Peyer's patch (tissue), 4 donors: ENCODE measurements at regions not wholly inside any gene's neighbourhood (a gene's known extent, or its start where the extent isn't known, plus 50 kb on each side); places are given as distances from the start of the nearest gene placed in this dataset.

Source experiments
- DNase-seq, 3 donors: peaks; one replicate each; pipeline ENCODE4 v3.0.0-alpha.2; 2017 to 2019
- H3K27ac ChIP-seq, 4 donors: fragments of 200-600 bp; sonication (generic); one replicate each; pipeline ENCODE4 v1.5.1; 2016 to 2019
- H3K27me3 ChIP-seq, 2 donors: fragments of 200-600 bp; sonication (generic); one replicate each; pipeline ENCODE4 v1.5.1; 2019
- H3K36me3 ChIP-seq, 3 donors: fragments of 200-600 bp; sonication (generic); one replicate each; pipeline ENCODE4 v1.5.1; 2016 to 2019
- H3K4me1 ChIP-seq, 4 donors: fragments of 200-600 bp; sonication (generic); one replicate each; pipeline ENCODE4 v1.5.1; 2016 to 2019
- H3K4me3 ChIP-seq, 4 donors: fragments of 200-600 bp; sonication (generic); 1 replicate in 3 of 4; 2 replicates in 1 of 4; pipeline ENCODE4 v1.5.1; 2016 to 2019; ENCODE audit warnings: mild to moderate bottlenecking in 1 of 4
- H3K9me3 ChIP-seq, 4 donors: fragments of 200-600 bp; sonication (generic); one replicate each; pipeline ENCODE4 v1.5.1; 2016 to 2019; ENCODE audit warnings: mild to moderate bottlenecking in 1 of 4
- POLR2A ChIP-seq, 2 donors: fragments of 450-650 bp; IDR thresholded peaks; one replicate each; pipeline ENCODE4 v1.5.1; 2017; ENCODE audit warnings: antibody characterized with exemption in 2 of 2, mild to moderate bottlenecking in 2 of 2, moderate library complexity in 2 of 2
- TF ChIP-seq, protein P1 (sequence below), 6 experiments: fragments of 450-650 bp in 4 of 6; fragments of 200-600 bp in 2 of 6; sonication (generic) in 1 of 6; IDR thresholded peaks; one replicate each; pipeline ENCODE4 v1.5.1; 2017 to 2019; ENCODE audit warnings: antibody characterized with exemption in 6 of 6, mild to moderate bottlenecking in 3 of 6, moderate library complexity in 1 of 6

DNA sequence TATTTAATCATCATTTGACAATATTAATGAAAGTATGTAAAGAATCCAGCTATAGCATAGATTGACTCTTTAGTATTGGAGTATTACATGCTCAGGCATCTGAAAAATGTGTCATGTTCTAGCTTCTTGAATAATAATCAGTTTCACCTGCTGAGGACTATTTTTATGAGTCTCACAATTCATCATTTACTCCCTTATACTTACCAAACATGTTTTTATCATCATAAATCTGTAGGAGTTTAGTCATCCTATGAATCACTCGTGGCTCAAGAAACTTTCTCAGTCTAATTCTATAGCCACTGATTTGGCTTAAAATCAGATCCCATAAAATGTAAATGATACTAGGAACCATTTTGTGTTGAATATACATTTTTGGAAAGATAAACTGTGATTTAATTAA, 1616.1 kb downstream of the C4orf33 start:
- no peaks in the 10 kb centered on the region for H3K36me3 ChIP-seq
- TF ChIP-seq, protein P1, sequence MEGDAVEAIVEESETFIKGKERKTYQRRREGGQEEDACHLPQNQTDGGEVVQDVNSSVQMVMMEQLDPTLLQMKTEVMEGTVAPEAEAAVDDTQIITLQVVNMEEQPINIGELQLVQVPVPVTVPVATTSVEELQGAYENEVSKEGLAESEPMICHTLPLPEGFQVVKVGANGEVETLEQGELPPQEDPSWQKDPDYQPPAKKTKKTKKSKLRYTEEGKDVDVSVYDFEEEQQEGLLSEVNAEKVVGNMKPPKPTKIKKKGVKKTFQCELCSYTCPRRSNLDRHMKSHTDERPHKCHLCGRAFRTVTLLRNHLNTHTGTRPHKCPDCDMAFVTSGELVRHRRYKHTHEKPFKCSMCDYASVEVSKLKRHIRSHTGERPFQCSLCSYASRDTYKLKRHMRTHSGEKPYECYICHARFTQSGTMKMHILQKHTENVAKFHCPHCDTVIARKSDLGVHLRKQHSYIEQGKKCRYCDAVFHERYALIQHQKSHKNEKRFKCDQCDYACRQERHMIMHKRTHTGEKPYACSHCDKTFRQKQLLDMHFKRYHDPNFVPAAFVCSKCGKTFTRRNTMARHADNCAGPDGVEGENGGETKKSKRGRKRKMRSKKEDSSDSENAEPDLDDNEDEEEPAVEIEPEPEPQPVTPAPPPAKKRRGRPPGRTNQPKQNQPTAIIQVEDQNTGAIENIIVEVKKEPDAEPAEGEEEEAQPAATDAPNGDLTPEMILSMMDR (IDR thresholded peaks at IDR 0.05) = no peak
- no peak for TF ChIP-seq POLR2A (IDR thresholded peaks at IDR 0.05)
- no peak overlapping the region for H3K27ac ChIP-seq
- no peaks in the 10 kb centered on the region for H3K4me1 ChIP-seq
- DNase-seq = no peak
- H3K4me3 ChIP-seq = no peak overlapping the region
- no peaks in the 10 kb centered on the region for H3K27me3 ChIP-seq
- H3K9me3 ChIP-seq = no peaks in the 10 kb centered on the region

GRCh38 chr4:130714006-130714405, 1618.1 kb downstream of the C4orf33 start:
- no peaks in the 10 kb centered on the region for H3K36me3 ChIP-seq
- H3K4me3 ChIP-seq = no peak overlapping the region
- TF ChIP-seq, protein P1 (IDR thresholded peaks at IDR 0.05) = no peak
- no peak for TF ChIP-seq POLR2A (IDR thresholded peaks at IDR 0.05)
- H3K4me1 ChIP-seq = no peaks in the 10 kb centered on the region
- H3K27me3 ChIP-seq = no peaks in the 10 kb centered on the region
- DNase-seq = no peak
- no peaks in the 10 kb centered on the region for H3K9me3 ChIP-seq
- H3K27ac ChIP-seq = no peak overlapping the region

DNA sequence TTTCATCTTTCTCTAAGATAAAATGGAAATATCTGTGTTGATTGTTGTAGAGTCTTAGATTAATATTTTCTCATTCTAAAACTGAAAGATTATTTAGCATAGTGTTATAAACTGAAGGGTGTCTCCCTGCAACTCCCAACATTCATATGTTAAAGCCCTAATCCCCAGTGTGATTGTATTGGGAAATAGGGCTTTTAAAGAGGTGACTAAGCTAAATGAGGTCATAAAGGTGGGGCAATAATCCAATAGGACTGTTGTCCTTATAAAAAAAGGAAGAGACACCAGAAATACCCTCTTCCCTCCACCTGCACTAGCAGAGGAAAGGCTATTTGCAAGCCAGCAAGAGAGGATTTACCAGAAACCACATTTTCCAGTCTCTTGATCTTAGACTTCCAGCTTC, 1626.4 kb downstream of the C4orf33 start:
- Histone ChIP-seq H3K4me3 (no peak overlapping the region), H3K36me3 (no peaks in the 10 kb centered on the region), H3K4me1 (no peaks in the 10 kb centered on the region), H3K27me3 (no peaks in the 10 kb centered on the region), H3K27ac (no peak overlapping the region), H3K9me3 (no peaks in the 10 kb centered on the region)
- TF ChIP-seq, protein P1 (IDR thresholded peaks at IDR 0.05) = no peak
- TF ChIP-seq POLR2A (IDR thresholded peaks at IDR 0.05) = no peak
- no peak for DNase-seq

DNA sequence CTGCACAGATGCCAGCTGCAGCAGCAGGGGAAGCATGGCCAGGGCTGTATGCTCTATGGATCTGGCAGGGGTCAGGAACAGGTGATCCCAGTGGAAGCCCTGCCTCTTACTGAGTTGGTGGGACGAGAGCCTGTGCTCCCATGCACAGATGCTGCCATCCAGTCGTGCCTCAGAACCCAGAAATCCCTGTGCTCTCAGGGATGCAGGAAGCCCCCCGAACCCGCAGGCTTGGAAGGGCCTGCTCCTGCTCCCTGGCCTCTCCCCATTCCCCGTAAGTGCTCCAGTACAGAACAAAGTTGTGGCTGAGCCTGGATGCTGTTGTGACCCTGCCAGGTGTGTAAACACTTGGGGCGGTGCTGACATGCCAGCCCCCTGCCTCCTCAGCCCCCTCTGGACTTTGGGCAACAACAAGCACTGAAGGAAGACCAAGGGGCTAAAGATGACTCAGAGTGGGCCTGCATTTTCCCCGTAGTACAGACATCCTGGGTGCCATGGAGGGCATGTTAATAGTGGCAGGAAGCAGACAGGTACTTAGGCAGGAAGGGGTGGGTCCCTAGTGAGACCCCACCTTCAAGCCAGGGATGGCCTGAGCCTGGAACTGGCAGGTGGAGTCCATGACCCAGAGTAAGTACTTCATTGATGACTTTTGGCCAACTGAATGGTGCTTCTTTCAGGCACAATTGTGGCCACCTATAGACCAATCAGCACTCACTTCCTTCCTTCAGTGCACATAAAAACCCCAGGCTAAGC, 1640.7 kb downstream of the C4orf33 start:
- no peak overlapping the region for H3K27ac ChIP-seq
- H3K36me3 ChIP-seq = no peaks in the 10 kb centered on the region
- H3K4me1 ChIP-seq = no peaks in the 10 kb centered on the region
- no peaks in the 10 kb centered on the region for H3K9me3 ChIP-seq
- H3K27me3 ChIP-seq = no peaks in the 10 kb centered on the region
- H3K4me3 ChIP-seq = no peak overlapping the region
- TF ChIP-seq, protein P1 (IDR thresholded peaks at IDR 0.05) = no peak
- no peak for TF ChIP-seq POLR2A (IDR thresholded peaks at IDR 0.05)
- no peak for DNase-seq

- DNase-seq = no peak
- no peaks in the 10 kb centered on the region for H3K36me3 ChIP-seq
- H3K4me3 ChIP-seq = no peak overlapping the region
- H3K27me3 ChIP-seq = no peaks in the 10 kb centered on the region
- no peak overlapping the region for H3K27ac ChIP-seq
- TF ChIP-seq, protein P1 (IDR thresholded peaks at IDR 0.05) = no peak
- no peak for TF ChIP-seq POLR2A (IDR thresholded peaks at IDR 0.05)
- H3K4me1 ChIP-seq = no peaks in the 10 kb centered on the region
- peaks cover 0 to 4% (median 0%) of the 10 kb centered on the region in 4 donors for H3K9me3 ChIP-seq
Measured at GRCh38 chr4:130738233-130738632, 1642.3 kb downstream of the C4orf33 start.
